Endodermal cell (in vitro differentiated cells): ENCODE measurements at regions not wholly inside any gene's neighbourhood (a gene's known extent, or its start where the extent isn't known, plus 50 kb on each side); places are given as distances from the start of the nearest gene placed in this dataset.

ENCODE experiments used
- DNase-seq: peaks from one replicate; pipeline ENCODE4 v3.0.0-alpha.2; 2017
- H3K27ac ChIP-seq: 2 replicates; pipeline ENCODE4 v1.5.1; 2013; ENCODE audit warnings: mild to moderate bottlenecking, low read depth, low read length, moderate library complexity
- H3K27me3 ChIP-seq: 2 replicates; pipeline ENCODE4 v1.6.1; 2013; ENCODE audit warnings: mild to moderate bottlenecking, low read length, moderate library complexity; ENCODE audit not compliant: insufficient read depth, control insufficient read depth, poor library complexity, severe bottlenecking
- H3K36me3 ChIP-seq: 2 replicates; pipeline ENCODE4 v1.7.0; 2013; ENCODE audit warnings: mild to moderate bottlenecking, low read length, moderate library complexity; ENCODE audit not compliant: control insufficient read depth, insufficient read depth
- H3K4me1 ChIP-seq: one replicate; pipeline ENCODE4 v1.7.0; 2013; ENCODE audit warnings: low read length; ENCODE audit not compliant: control insufficient read depth, insufficient read depth
- H3K4me3 ChIP-seq: 2 replicates; pipeline ENCODE4 v1.5.1; 2013; ENCODE audit warnings: mild to moderate bottlenecking, low read length, moderate library complexity
- H3K9ac ChIP-seq: 2 replicates; pipeline ENCODE4 v1.6.1; 2013; ENCODE audit warnings: mild to moderate bottlenecking, low read length, moderate library complexity; ENCODE audit not compliant: poor library complexity, severe bottlenecking; ENCODE audit errors: extremely low read depth
- H3K9me3 ChIP-seq: 2 replicates; pipeline ENCODE4 v1.6.1; 2013; ENCODE audit warnings: mild to moderate bottlenecking, low read length, moderate library complexity; ENCODE audit not compliant: control insufficient read depth
- H3K27ac Mint-ChIP-seq: 2 replicates; pipeline ENCODE4 v1.8.0; 2020; ENCODE audit warnings: mixed read lengths
- H3K27me3 Mint-ChIP-seq: 2 replicates; pipeline ENCODE4 v1.8.0; 2021; ENCODE audit warnings: mild to moderate bottlenecking, mixed read lengths; ENCODE audit not compliant: insufficient read depth
- H3K36me3 Mint-ChIP-seq: 2 replicates; pipeline ENCODE4 v1.8.0; 2020; ENCODE audit warnings: low read depth, mixed read lengths
- H3K4me1 Mint-ChIP-seq: 2 replicates; pipeline ENCODE4 v1.8.0; 2020; ENCODE audit warnings: mixed read lengths
- H3K4me3 Mint-ChIP-seq: 2 replicates; pipeline ENCODE4 v1.8.0; 2020; ENCODE audit warnings: mild to moderate bottlenecking, moderate library complexity, mixed read lengths
- H3K9me3 Mint-ChIP-seq: 2 replicates; pipeline ENCODE4 v1.8.0; 2020; ENCODE audit warnings: mild to moderate bottlenecking, mixed read lengths
- WGBS, 2 experiments: methylation state at CpG; one replicate each; pipeline versions ENCODE4 v1.1.5 to v1.1.7; 2013; ENCODE audit warnings: missing lambda C conversion rate in 2 of 2, mixed read lengths in 1 of 2; ENCODE audit not compliant: insufficient coverage in 1 of 2, insufficient read length in 1 of 2; 5-methylcytosine and 5-hydroxymethylcytosine counted together
- TF ChIP-seq, protein P1 (sequence below): fragments of 200-600 bp; sonication (generic); conservative IDR thresholded peaks from 2 replicates; pipeline ENCODE4 v1.5.0; 2021; ENCODE audit warnings: antibody characterized with exemption, mild to moderate bottlenecking

DNA sequence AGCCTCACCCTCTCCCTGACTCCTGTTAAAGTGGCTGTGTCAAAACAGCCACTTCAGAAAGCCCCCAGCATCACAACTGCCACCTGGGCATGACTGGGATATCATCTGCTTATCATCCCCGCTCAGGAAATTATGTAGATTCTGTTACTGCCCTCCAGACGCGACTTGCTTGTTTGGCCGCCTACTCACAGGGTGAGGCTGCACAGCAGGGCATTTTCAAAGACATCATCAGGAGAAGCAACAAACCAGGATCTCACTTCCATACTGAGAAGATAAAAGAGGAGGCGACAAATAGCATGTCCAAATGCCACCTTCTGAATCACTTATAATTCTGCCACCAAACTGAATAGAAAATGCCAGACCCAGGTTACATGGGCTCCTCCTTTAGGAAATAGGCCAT, 94.8 kb downstream of the MIS18A start:
- TF ChIP-seq, protein P1, sequence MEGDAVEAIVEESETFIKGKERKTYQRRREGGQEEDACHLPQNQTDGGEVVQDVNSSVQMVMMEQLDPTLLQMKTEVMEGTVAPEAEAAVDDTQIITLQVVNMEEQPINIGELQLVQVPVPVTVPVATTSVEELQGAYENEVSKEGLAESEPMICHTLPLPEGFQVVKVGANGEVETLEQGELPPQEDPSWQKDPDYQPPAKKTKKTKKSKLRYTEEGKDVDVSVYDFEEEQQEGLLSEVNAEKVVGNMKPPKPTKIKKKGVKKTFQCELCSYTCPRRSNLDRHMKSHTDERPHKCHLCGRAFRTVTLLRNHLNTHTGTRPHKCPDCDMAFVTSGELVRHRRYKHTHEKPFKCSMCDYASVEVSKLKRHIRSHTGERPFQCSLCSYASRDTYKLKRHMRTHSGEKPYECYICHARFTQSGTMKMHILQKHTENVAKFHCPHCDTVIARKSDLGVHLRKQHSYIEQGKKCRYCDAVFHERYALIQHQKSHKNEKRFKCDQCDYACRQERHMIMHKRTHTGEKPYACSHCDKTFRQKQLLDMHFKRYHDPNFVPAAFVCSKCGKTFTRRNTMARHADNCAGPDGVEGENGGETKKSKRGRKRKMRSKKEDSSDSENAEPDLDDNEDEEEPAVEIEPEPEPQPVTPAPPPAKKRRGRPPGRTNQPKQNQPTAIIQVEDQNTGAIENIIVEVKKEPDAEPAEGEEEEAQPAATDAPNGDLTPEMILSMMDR = no peak
- no peak overlapping the region for H3K27ac ChIP-seq
- peak; percentile 50 for DNase-seq
- no peak overlapping the region for H3K4me3 ChIP-seq
- no peak overlapping the region for H3K9ac ChIP-seq
- Mint-ChIP-seq H3K27ac (no peak overlapping the region), H3K9me3 (no peaks in the 10 kb centered on the region), H3K27me3 (peaks cover 2% of the 10 kb centered on the region), H3K4me1 (peaks cover 25% of the 10 kb centered on the region), H3K4me3 (no peak overlapping the region), H3K36me3 (no peaks in the 10 kb centered on the region)
- WGBS, 2 experiments = 69 to 75% methylated on average over 4 to 5 of the region's 5 CpGs
- no peaks in the 10 kb centered on the region for H3K36me3 ChIP-seq
- peaks cover 8% of the 10 kb centered on the region for H3K9me3 ChIP-seq
- peaks cover 6% of the 10 kb centered on the region for H3K4me1 ChIP-seq
- H3K27me3 ChIP-seq = no peaks in the 10 kb centered on the region

DNA sequence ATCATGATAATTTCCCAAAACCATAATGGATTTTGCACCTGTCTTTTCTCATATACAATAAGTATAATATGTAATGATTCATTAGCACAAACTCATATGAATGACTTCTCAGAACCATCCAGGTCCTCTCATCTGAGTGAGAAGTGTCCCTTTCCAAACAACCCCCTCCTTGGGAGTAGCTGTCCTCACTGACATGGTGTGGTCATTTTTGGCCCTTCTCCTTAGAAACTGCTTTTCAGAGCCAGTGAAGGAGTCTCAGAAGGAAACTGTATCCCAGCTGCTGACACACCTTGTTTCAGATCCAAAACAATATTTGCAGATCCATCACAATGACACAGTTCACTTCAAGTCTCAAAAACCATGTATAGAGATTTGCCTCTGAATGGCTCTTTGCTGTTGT, 95.5 kb downstream of the MIS18A start:
- no peak for DNase-seq
- no peak overlapping the region for H3K9ac ChIP-seq
- H3K4me1 ChIP-seq = peaks cover 6% of the 10 kb centered on the region
- Mint-ChIP-seq H3K27ac (no peak overlapping the region), H3K27me3 (peaks cover 2% of the 10 kb centered on the region), H3K36me3 (no peaks in the 10 kb centered on the region), H3K4me3 (no peak overlapping the region), H3K4me1 (peaks cover 25% of the 10 kb centered on the region), H3K9me3 (no peaks in the 10 kb centered on the region)
- no peaks in the 10 kb centered on the region for H3K27me3 ChIP-seq
- peaks cover 8% of the 10 kb centered on the region for H3K9me3 ChIP-seq
- no peak overlapping the region for H3K4me3 ChIP-seq
- H3K27ac ChIP-seq = no peak overlapping the region
- TF ChIP-seq, protein P1 = no peak
- H3K36me3 ChIP-seq = no peaks in the 10 kb centered on the region

DNA sequence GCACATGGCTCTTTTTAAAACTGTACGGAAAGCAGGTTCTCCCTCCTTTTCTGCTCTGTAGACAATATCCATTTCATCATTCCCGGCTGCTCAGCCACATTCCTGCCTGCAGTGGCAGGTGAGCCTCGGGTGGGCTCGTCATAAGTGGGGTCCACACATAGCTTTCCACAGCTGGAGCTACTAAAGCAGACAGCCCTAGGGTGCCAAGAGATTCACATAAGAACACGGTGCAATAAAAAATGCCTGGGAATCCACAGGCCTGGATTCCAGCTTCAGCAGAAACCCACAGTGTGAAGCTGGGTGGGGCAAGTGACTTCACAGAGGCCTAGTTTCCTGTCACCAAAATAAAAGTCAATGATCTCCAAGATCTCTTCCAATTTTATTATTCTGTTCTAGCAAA, 96.4 kb downstream of the MIS18A start:
- no peaks in the 10 kb centered on the region for H3K36me3 ChIP-seq
- no peak overlapping the region for H3K9ac ChIP-seq
- no peaks in the 10 kb centered on the region for H3K9me3 Mint-ChIP-seq
- WGBS, 2 experiments = 81 to 82% methylated on average over 5 of the region's 5 CpGs
- no peak for DNase-seq
- TF ChIP-seq, protein P1 = no peak
- peaks cover 8% of the 10 kb centered on the region for H3K9me3 ChIP-seq
- H3K27ac Mint-ChIP-seq = no peak overlapping the region
- peaks cover 24% of the 10 kb centered on the region for H3K4me1 Mint-ChIP-seq
- no peak overlapping the region for H3K27ac ChIP-seq
- H3K4me3 ChIP-seq = no peak overlapping the region
- peaks cover 6% of the 10 kb centered on the region for H3K4me1 ChIP-seq
- H3K27me3 ChIP-seq = no peaks in the 10 kb centered on the region
- peaks cover 2% of the 10 kb centered on the region for H3K27me3 Mint-ChIP-seq
- no peaks in the 10 kb centered on the region for H3K36me3 Mint-ChIP-seq
- no peak overlapping the region for H3K4me3 Mint-ChIP-seq
